LNCAP (cell line): ENCODE measurements at regions not wholly inside any gene's neighbourhood (a gene's known extent, or its start where the extent isn't known, plus 50 kb on each side); places are given as distances from the start of the nearest gene placed in this dataset.

ENCODE experiments used
- TF ChIP-seq, protein P1 (sequence below): fragments of 450-650 bp; IDR thresholded peaks from 2 replicates; pipeline ENCODE4 v1.5.1; 2017; ENCODE audit warnings: mild to moderate bottlenecking

DNA sequence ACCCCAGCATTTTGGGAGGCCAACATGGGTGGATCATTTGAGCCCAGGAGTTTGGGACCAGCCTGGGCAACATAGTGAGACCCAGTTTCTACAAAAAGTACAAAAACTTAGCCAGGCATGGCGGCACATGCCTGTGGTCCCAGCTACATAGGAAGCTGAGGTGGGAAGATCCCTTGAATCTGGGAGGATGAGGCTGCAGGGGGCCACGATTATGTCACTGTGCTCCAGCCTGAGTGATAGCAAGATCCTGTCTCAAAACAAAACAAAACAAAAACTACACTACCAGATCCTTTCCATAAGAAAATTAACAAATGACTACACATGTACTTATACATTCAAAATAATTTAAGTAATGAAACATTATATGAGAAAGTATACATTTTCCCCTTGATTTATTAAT, 116.4 kb upstream of the KLF6 start:
- TF ChIP-seq, protein P1, sequence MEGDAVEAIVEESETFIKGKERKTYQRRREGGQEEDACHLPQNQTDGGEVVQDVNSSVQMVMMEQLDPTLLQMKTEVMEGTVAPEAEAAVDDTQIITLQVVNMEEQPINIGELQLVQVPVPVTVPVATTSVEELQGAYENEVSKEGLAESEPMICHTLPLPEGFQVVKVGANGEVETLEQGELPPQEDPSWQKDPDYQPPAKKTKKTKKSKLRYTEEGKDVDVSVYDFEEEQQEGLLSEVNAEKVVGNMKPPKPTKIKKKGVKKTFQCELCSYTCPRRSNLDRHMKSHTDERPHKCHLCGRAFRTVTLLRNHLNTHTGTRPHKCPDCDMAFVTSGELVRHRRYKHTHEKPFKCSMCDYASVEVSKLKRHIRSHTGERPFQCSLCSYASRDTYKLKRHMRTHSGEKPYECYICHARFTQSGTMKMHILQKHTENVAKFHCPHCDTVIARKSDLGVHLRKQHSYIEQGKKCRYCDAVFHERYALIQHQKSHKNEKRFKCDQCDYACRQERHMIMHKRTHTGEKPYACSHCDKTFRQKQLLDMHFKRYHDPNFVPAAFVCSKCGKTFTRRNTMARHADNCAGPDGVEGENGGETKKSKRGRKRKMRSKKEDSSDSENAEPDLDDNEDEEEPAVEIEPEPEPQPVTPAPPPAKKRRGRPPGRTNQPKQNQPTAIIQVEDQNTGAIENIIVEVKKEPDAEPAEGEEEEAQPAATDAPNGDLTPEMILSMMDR, result no peak

DNA sequence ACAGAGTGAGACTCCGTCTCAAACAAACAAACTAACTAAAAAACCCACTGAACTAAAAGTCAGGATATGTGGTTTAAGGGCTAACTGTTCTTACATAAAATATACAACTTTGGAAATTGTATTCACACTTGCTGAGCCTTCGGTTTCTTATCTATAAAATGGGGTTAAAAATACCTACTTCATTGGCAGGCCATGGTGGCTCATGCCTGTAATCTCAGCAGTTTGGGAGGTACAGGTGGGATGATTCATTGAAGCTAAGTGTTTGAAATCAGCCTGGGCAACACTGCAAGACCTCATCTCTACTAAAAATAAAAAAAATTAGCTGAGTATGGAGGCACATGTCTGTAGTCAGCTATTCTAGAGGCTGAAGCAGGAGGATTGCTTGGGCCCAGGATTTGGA, 115.4 kb upstream of the KLF6 start:
- TF ChIP-seq, protein P1, result no peak

DNA sequence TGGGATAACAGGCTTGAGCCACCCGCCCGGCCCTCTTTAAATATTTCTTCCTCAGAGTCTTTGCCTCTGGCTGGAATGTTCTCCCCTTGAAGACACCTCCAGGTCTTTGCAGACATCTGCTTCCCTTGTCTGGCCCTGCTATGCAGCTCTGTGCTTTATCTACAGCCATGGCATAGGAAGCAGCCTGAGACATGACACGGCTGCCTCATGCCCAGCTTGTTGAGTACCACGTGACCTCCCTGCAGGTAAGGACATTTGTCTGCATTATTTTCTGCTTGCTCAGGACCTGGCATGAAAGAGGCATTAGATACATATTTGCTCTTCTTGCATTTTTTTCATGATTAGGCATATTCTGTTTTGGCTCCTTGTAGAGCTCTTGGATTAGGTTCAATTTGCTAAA, 113.8 kb upstream of the KLF6 start:
- TF ChIP-seq, protein P1, result no peak

DNA sequence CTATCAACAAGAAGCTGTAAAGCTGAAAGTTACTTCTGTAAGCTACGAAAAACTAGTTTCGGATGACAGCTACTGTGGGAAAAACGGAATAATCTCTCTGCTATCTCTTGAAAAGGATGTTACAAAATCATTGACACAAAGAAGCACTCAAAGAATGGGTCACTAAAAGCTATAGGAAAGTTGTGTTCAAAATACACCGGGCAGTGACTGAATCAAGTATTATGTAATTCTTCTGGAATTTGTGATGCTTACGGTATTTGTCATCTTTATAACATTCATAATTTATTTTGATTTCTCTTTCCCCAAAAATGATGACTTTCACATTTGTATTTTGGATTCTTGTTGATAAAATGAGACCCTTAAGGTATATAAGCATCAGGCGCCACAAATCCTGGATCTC, 112.1 kb upstream of the KLF6 start:
- TF ChIP-seq, protein P1, result no peak

DNA sequence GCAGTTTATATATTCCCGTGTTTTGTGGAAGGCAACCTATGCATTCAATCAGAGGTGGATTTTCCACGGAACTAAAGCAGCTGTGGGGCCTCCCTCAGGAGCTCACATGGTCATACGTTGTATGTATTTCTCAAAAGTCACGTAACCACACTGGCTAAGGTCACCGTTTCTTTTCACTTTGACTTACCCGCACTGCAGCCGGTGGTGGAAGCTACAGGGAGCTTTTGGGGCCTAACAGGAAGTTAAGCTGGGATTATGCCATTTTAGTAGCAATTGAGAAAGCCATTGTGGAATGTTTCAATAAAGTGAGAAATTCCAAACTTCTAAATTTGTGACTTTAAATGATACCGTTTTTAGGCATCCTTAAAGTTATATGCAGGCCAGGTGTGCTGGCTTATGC, 111.2 kb upstream of the KLF6 start:
- TF ChIP-seq, protein P1, result no peak

DNA sequence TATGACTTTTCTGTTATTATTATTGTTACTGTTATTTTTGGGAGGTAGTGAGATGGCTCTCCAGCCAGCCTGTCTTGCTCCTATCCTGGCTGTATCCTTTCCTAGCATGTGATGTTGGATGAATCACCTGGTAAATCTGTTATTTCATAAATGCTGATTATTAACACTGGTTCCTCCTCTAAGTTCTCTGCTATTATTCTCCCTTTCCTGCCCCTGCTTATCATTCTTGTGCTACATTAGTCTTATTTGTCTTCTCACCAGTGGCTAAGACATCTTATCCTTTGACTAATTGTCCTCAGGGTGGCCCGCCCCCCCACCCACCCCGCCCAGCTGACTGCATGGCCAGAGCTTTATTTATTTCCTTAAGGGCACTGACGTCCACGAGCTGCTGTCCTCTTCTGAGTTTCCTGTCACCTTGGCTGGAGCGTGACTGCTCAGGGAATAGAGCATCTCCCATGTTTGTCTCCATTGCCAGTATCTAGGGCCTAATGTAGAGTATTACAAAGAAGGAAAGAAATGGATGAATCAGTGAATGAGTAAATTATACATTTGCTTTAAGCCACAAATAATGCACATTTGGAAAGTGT, 110.1 kb upstream of the KLF6 start:
- TF ChIP-seq, protein P1, result no peak

DNA sequence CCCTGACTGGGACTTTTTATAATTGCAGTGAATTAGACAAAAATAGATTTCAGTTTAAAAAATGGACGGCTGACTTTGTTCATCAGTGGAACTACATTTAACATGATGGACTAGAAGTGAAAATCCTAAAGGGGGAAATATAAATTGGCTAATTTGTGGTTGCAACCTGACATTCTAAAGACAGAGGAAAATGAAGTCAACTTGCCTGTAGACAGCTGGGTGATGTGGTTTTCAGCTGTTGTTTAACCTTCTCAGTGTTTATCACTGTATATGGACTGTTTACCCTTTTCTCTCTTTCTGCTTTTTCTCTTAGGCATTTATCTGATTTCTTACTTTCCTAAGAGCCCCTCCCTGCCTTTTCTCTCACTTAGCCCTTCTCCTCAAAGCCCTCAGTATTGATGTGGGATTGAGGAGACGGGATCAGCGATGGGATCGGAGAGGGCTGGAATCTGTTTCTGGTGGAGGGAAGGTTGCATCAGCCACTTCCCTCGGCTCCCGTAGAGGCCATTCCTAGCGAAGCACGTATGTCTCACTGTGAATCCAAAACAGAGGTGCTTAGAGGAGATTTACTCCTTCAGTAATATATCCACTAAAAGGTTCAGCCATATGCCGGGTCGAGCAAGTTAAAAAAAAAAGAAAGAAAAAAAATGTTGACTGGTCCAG, 109.0 kb upstream of the KLF6 start:
- TF ChIP-seq, protein P1, result no peak
